Activated naive CD4-positive, alpha-beta T cell treated with anti-CD3 and anti-CD28 coated beads, Interleukin-2, amount 10 ng/mL, durations not matched to agents 7 days and 5 days (primary cell): ENCODE measurements at regions not wholly inside any gene's neighbourhood (a gene's known extent, or its start where the extent isn't known, plus 50 kb on each side); places are given as distances from the start of the nearest gene placed in this dataset.

Experiments
- CTCF ChIA-PET: fragments of 350-600 bp; sonication (Branson Sonifier 250); formaldehyde crosslinking; loops from one replicate; lab custom pipeline; 2021; ENCODE audit warnings: antibody characterized with exemption; lab: Charles Lee
- DNase-seq: peaks from one replicate; pipeline ENCODE4 v3.0.0-alpha.2; 2020
- H3K27ac Mint-ChIP-seq: one replicate; pipeline ENCODE4 v1.8.0; 2021; ENCODE audit warnings: mild to moderate bottlenecking, moderate library complexity, mixed read lengths
- H3K27me3 Mint-ChIP-seq: one replicate; pipeline ENCODE4 v1.8.0; 2021; ENCODE audit warnings: mild to moderate bottlenecking, mixed read lengths
- H3K36me3 Mint-ChIP-seq: one replicate; pipeline ENCODE4 v1.8.0; 2021; ENCODE audit warnings: mixed read lengths
- H3K4me1 Mint-ChIP-seq: one replicate; pipeline ENCODE4 v1.8.0; 2021; ENCODE audit warnings: mixed read lengths
- H3K4me3 Mint-ChIP-seq: one replicate; pipeline ENCODE4 v1.8.0; 2021; ENCODE audit warnings: mild to moderate bottlenecking, moderate library complexity, mixed read lengths
- H3K9me3 Mint-ChIP-seq: one replicate; pipeline ENCODE4 v1.8.0; 2021; ENCODE audit warnings: mixed read lengths

GRCh38 chr2:144310889-144311608 is 208.9 kb downstream of the ZEB2 start:
- H3K4me3 Mint-ChIP-seq = no peak overlapping the region
- DNase-seq = no peak
- CTCF ChIA-PET = no interaction called here
- H3K9me3 Mint-ChIP-seq = peaks cover 21% of the 10 kb centered on the region
- no peak overlapping the region for H3K27ac Mint-ChIP-seq
- H3K27me3 Mint-ChIP-seq = no peaks in the 10 kb centered on the region
- peaks cover 7% of the 10 kb centered on the region for H3K4me1 Mint-ChIP-seq
- H3K36me3 Mint-ChIP-seq = peaks cover 10% of the 10 kb centered on the region

GRCh38 chr2:144310484-144310883 is 209.4 kb downstream of the ZEB2 start:
- H3K27ac Mint-ChIP-seq = no peak overlapping the region
- peaks cover 21% of the 10 kb centered on the region for H3K9me3 Mint-ChIP-seq
- peaks cover 7% of the 10 kb centered on the region for H3K4me1 Mint-ChIP-seq
- no peaks in the 10 kb centered on the region for H3K27me3 Mint-ChIP-seq
- DNase-seq = no peak
- H3K36me3 Mint-ChIP-seq = peaks cover 9% of the 10 kb centered on the region
- CTCF ChIA-PET = no interaction called here
- no peak overlapping the region for H3K4me3 Mint-ChIP-seq

GRCh38 chr2:144307711-144308110 is 212.2 kb downstream of the ZEB2 start:
- peaks cover 7% of the 10 kb centered on the region for H3K4me1 Mint-ChIP-seq
- CTCF ChIA-PET = no interaction called here
- H3K4me3 Mint-ChIP-seq = no peak overlapping the region

GRCh38 chr2:144304202-144304601 is 215.7 kb downstream of the ZEB2 start:
- Mint-ChIP-seq H3K4me3 (no peak overlapping the region), H3K36me3 (no peaks in the 10 kb centered on the region), H3K27ac (no peak overlapping the region), H3K4me1 (no peaks in the 10 kb centered on the region), H3K27me3 (no peaks in the 10 kb centered on the region), H3K9me3 (peaks cover 2% of the 10 kb centered on the region)
- DNase-seq = no peak
- CTCF ChIA-PET = no interaction called here

More at GRCh38 chr2:144307711-144308110, 212.2 kb downstream of the ZEB2 start:
- Mint-ChIP-seq H3K27ac (no peak overlapping the region), H3K27me3 (no peaks in the 10 kb centered on the region), H3K36me3 (peaks cover 4% of the 10 kb centered on the region), H3K9me3 (peaks cover 12% of the 10 kb centered on the region)
- DNase-seq = no peak

- no peaks in the 10 kb centered on the region for H3K27me3 Mint-ChIP-seq
- H3K4me1 Mint-ChIP-seq = no peaks in the 10 kb centered on the region
- H3K4me3 Mint-ChIP-seq = no peak overlapping the region
- no peak overlapping the region for H3K27ac Mint-ChIP-seq
- no peaks in the 10 kb centered on the region for H3K9me3 Mint-ChIP-seq
- H3K36me3 Mint-ChIP-seq = no peaks in the 10 kb centered on the region
- CTCF ChIA-PET = no interaction called here
- no peak for DNase-seq
Measured at GRCh38 chr2:144300632-144301031, 219.3 kb downstream of the ZEB2 start.

GRCh38 chr2:144290276-144290675 is 229.6 kb downstream of the ZEB2 start:
- H3K27me3 Mint-ChIP-seq = no peaks in the 10 kb centered on the region
- no peak for DNase-seq
- peaks cover 2% of the 10 kb centered on the region for H3K9me3 Mint-ChIP-seq
- no peak overlapping the region for H3K27ac Mint-ChIP-seq
- no peaks in the 10 kb centered on the region for H3K4me1 Mint-ChIP-seq
- CTCF ChIA-PET = no interaction called here
- H3K4me3 Mint-ChIP-seq = no peak overlapping the region
- no peaks in the 10 kb centered on the region for H3K36me3 Mint-ChIP-seq

- peaks cover 2% of the 10 kb centered on the region for H3K9me3 Mint-ChIP-seq
- no peak for DNase-seq
- H3K27me3 Mint-ChIP-seq = no peaks in the 10 kb centered on the region
- no peaks in the 10 kb centered on the region for H3K36me3 Mint-ChIP-seq
- H3K4me1 Mint-ChIP-seq = no peaks in the 10 kb centered on the region
- CTCF ChIA-PET = no interaction called here
- no peak overlapping the region for H3K27ac Mint-ChIP-seq
- no peak overlapping the region for H3K4me3 Mint-ChIP-seq
Measured at GRCh38 chr2:144288438-144288837, 231.5 kb downstream of the ZEB2 start.

GRCh38 chr2:144285324-144285723 is 234.6 kb downstream of the ZEB2 start:
- no peak overlapping the region for H3K27ac Mint-ChIP-seq
- H3K4me3 Mint-ChIP-seq = no peak overlapping the region
- CTCF ChIA-PET = interaction anchor here (0.9 kb wide), 1 partner anchor 123 kb away, joined by 3 read pairs; no protein-coding TSS in a partner anchor
- no peak for DNase-seq
- H3K4me1 Mint-ChIP-seq = no peaks in the 10 kb centered on the region
- H3K36me3 Mint-ChIP-seq = no peaks in the 10 kb centered on the region
- peaks cover 2% of the 10 kb centered on the region for H3K9me3 Mint-ChIP-seq
- H3K27me3 Mint-ChIP-seq = no peaks in the 10 kb centered on the region

GRCh38 chr2:144281476-144281875 is 238.4 kb downstream of the ZEB2 start:
- Mint-ChIP-seq H3K4me3 (no peak overlapping the region), H3K4me1 (no peaks in the 10 kb centered on the region), H3K36me3 (no peaks in the 10 kb centered on the region), H3K27ac (no peak overlapping the region), H3K9me3 (no peaks in the 10 kb centered on the region), H3K27me3 (no peaks in the 10 kb centered on the region)
- no peak for DNase-seq
- CTCF ChIA-PET = no interaction called here

- DNase-seq = no peak
- no peaks in the 10 kb centered on the region for H3K27me3 Mint-ChIP-seq
- H3K4me1 Mint-ChIP-seq = no peaks in the 10 kb centered on the region
- CTCF ChIA-PET = no interaction called here
- no peaks in the 10 kb centered on the region for H3K36me3 Mint-ChIP-seq
- no peak overlapping the region for H3K27ac Mint-ChIP-seq
- no peak overlapping the region for H3K4me3 Mint-ChIP-seq
- H3K9me3 Mint-ChIP-seq = no peaks in the 10 kb centered on the region
Measured at GRCh38 chr2:144280009-144280408, 239.9 kb downstream of the ZEB2 start.

GRCh38 chr2:144279165-144279564 is 240.8 kb downstream of the ZEB2 start:
- CTCF ChIA-PET = interaction anchor here (0.7 kb wide), 1 partner anchor 45 kb away, joined by 3 read pairs; no protein-coding TSS in a partner anchor
- H3K27me3 Mint-ChIP-seq = no peaks in the 10 kb centered on the region
- no peaks in the 10 kb centered on the region for H3K4me1 Mint-ChIP-seq
- H3K36me3 Mint-ChIP-seq = no peaks in the 10 kb centered on the region
- H3K4me3 Mint-ChIP-seq = no peak overlapping the region
- DNase-seq = no peak
- H3K9me3 Mint-ChIP-seq = no peaks in the 10 kb centered on the region
- H3K27ac Mint-ChIP-seq = no peak overlapping the region

GRCh38 chr2:144277622-144278354 is 242.1 kb downstream of the ZEB2 start:
- DNase-seq = no peak
- Mint-ChIP-seq H3K4me1 (no peaks in the 10 kb centered on the region), H3K27me3 (no peaks in the 10 kb centered on the region), H3K4me3 (no peak overlapping the region), H3K27ac (no peak overlapping the region), H3K9me3 (no peaks in the 10 kb centered on the region), H3K36me3 (no peaks in the 10 kb centered on the region)
- CTCF ChIA-PET = no interaction called here

GRCh38 chr2:144275340-144275739 is 244.6 kb downstream of the ZEB2 start:
- Mint-ChIP-seq H3K9me3 (no peaks in the 10 kb centered on the region), H3K4me3 (no peak overlapping the region), H3K36me3 (no peaks in the 10 kb centered on the region), H3K27ac (no peak overlapping the region), H3K4me1 (no peaks in the 10 kb centered on the region), H3K27me3 (no peaks in the 10 kb centered on the region)
- DNase-seq = no peak
- CTCF ChIA-PET = no interaction called here

GRCh38 chr2:144274131-144274530 is 245.8 kb downstream of the ZEB2 start:
- Mint-ChIP-seq H3K27me3 (no peaks in the 10 kb centered on the region), H3K9me3 (no peaks in the 10 kb centered on the region), H3K4me3 (no peak overlapping the region), H3K27ac (no peak overlapping the region), H3K36me3 (no peaks in the 10 kb centered on the region), H3K4me1 (no peaks in the 10 kb centered on the region)
- no peak for DNase-seq
- CTCF ChIA-PET = no interaction called here

- H3K9me3 Mint-ChIP-seq = no peaks in the 10 kb centered on the region
- no peaks in the 10 kb centered on the region for H3K27me3 Mint-ChIP-seq
- H3K4me1 Mint-ChIP-seq = peaks cover 11% of the 10 kb centered on the region
- no peak overlapping the region for H3K27ac Mint-ChIP-seq
- DNase-seq = no peak
- H3K4me3 Mint-ChIP-seq = no peak overlapping the region
- CTCF ChIA-PET = no interaction called here
- H3K36me3 Mint-ChIP-seq = no peaks in the 10 kb centered on the region
Measured at GRCh38 chr2:144270951-144271350, 249.0 kb downstream of the ZEB2 start.
